GM21737 (cell line): ENCODE measurements at regions not wholly inside any gene's neighbourhood (a gene's known extent, or its start where the extent isn't known, plus 50 kb on each side); places are given as distances from the start of the nearest gene placed in this dataset.

ENCODE experiments used
- ATAC-seq: cut with Tn5 transposase; IDR thresholded peaks from one replicate; pipeline ENCODE4 v1.9.1; 2021; ENCODE audit warnings: mild to moderate bottlenecking, moderate library complexity; ENCODE audit not compliant: unreplicated experiment

DNA sequence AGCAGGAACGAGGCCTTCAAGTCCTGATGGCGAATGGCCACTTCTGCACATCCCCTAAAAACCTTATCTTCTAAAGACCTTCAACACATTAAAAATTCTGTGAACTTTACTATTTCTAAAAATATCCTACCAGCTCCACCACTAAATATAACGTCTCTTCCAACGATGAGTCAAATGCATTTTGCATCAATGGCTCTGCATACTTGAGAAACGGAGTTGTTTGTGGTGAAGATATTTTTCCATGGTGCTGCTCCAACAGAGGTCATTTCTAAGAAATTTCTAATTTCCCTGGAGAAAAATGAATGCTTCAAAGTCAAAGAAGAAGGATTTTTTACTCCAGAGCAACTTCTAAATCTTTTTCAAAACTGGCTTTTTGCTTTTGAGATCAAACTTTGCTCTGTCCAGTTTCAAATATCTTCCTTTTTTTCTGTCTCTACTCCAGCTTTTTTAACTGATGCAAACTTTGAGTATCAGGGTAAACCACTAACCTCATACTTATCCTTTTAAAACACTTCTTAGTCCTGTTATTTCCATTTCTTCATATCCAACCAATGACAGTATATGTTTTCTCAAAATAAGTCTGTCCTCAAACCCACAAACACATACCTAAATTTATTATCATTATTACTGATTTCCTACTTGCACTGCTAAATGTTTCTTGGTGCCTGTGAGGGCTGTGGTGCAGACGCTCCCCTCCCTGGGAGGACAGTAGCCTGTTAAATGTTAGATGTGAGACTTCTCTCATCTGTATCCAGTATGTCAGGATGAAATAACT, 258.1 kb downstream of the KLF6 start:
- ATAC-seq: no peak

DNA sequence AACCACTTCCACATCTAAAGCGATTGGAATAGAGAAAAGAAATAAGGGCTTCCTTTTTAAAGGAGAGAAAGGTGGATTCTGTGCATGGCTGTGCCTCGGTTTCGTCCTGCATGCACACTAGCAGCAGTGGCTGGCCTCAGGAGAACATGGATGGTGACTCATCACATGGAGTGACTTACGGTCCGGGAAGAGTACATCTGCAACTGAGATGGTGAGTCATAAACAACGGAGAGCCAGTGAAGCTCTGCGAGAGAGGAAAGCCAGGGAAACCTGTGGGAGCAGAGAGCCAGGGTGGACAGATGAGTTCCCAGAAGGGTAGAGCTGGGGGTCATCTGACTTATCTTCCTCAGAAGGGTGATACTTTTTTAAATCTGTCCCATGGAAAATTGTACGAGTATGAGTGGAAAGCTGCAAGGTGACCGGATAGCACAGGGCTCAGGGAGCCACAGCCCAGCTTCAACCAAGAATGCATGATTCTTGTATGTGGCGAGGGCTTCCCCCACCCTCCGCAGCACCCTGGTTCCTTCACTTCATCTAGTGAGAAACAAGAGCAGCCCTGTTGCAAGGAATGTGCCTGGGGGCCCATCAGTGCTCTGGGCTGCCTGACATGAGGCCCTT, 259.1 kb downstream of the KLF6 start:
- no peak for ATAC-seq

DNA sequence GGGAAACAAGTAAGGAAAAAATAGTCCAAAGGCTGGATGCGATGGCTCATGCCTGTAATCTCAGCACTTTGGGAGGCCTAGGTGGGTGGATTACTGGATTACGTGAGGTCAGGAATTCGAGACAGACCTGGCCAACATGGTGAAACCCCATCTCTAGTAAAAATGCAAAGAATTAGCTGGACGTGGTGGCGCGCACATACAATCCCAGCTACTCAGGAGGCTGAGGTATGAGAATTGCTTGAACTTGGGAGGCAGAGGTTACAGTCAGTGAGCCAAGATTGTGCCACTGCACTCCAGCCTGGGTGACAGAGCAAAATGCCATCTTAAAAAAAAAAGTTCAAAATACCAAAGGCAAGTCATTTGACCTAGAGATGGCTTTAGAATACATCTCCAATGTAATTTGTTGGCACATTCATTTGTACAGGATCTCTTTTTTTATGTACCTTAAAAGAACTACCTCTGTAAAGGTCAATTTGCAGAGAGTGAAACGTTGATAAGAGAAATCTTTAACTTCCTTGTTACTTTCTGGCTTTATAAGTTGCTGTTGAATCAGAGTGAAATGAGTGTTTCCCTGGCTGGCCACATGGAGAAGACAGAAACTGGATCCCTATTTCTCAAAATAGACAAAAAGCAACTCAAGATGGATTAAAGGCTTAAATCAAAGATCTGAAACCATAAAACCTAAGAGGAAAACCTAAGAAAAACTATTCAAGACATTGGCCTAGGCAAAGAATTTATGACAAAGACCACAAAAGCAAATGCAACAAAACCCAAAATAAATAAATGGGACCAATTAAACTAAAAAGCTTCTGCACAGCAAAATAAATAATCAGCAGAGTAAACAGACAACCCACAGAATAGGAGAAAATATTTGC, 260.7 kb downstream of the KLF6 start:
- ATAC-seq: no peak

DNA sequence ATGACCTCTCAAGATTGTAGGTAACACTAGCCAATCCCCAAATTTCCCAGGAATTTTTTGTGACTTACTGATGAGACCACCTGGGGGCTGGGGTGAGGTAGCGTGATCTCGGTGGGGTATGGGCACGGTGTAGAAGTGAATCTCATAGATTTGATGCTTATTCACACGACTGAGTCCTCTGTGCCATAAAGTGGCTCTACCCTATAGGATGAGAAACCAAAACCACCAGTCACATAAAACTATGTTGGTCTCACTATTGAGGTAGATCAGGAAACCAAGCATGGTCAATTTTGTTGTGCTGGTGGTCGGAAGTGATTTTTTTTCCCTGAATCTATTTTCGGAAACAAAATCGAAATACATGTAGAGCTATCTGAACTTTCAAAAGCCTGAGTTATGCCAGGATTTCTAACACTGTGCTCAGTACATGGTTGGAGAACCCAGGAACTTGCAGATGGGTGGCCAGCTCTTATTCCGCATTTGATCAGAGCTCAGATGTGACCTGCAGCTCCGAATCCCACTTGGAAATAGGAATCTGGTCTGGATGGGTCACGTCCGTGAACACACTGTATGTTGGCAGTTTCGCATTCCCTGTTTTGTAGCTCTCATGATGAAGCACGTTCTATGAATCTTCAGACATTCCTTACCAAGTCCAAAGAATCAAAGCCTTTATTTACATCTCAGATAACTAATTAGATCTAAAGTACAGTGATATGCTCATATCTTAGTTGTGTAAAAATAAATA, 261.5 kb downstream of the KLF6 start:
- no peak for ATAC-seq

DNA sequence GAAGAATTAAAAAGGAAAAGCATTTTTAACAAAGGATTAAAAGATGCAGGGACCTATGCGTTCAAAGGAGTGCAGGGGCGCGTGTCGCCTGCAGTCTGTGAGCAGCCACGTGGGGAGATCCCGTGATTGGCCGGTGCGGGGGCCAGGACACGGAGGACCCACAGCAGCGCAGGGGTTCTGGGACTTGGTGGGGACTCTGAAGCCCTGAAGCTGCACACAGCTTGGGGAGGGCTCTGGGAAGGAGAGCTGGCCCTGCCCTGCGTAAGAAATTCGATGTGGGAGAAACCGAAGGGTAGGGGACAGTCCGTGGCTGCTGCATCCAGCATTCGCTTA, 268.1 kb downstream of the KLF6 start:
- ATAC-seq: no peak

DNA sequence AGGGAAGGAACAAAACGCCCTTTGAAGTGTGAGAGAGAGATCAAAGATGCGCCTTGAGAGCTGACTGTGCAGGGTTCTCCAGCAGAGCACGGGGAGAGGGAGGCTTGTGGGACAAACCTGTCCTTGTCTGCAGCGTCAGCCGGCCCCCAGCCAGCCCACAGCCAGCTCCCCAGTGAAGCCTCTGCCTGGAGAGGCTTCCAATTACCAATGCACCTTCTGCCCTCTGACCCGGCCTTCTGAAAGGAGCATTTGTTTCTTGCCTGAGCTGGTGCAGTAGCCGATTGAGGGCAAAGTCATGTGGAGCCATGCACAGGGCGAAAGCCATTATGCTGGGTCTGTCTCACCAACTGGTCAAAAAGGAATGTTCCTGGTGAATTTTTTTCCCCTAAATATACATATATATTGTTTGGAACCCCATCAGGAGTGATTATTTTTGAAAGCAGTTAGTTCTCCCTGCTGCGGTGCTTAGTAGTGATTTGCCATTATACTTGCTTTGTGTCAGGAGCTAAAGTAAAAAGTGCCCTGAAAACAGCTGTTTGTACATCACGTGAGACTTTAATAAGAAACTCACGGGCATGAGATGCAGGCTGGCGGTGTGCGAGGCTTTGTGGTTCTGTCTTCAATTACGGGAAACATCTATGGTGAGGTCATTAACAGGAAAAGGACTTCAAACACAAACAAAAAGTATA, 268.6 kb downstream of the KLF6 start:
- ATAC-seq: no peak

DNA sequence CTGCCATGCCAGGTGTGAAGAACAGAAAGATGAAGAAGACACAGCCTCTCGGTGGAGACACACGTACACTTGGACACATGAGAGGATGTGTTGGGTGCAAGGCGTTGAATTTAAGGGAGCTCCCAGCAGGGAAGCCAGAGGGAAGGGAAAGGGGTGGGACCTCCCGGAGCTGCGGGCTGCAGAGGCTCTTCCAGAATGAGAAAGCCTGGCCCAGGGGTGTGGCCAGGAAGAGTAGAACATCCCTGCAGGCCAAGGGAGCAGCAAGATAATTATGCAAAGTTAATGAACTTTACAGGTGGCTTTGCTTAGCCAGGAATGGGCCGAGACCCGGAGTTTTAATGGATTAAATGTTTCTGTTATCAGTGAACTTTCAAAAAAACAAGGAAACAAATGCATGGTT, 270.3 kb downstream of the KLF6 start:
- no peak for ATAC-seq

DNA sequence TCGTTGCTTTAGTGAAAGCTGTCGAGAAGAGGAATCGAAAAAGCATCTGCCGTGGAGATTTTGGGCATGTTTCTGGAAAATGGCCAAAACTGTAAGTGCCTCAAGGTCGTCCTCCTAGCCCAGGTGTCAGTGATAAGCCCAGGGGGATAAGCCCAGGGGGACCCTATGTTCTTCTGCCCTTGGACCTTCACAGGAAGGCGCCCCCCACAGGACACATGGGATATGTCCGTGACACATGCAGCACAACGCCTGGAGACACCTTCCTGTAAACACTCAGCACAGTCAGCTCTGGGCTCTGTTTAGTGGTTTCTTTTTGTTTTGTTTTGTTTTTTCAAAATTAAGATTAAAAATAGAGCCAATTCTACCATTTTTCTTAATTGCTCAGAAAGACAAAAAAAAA, 272.7 kb downstream of the KLF6 start:
- ATAC-seq: no peak

DNA sequence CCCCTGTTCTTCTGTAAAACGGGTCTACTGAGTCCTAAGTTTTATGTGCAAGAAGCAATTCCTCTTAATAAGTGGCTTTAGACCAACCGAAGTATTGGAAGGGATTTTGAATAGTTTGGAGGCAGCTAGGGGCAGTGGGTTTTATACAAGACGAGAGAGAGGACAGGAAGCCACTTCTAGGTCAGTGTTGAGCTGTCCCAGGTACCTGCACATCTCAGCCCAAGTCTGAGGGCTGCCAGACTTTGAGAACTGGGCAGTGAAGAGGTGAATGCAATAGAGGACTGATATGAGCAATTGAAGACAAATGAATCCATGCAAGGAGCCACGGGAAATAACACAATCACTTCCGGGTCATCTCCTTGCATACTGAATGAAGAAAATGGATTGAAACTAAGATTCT, 273.5 kb downstream of the KLF6 start:
- no peak for ATAC-seq

DNA sequence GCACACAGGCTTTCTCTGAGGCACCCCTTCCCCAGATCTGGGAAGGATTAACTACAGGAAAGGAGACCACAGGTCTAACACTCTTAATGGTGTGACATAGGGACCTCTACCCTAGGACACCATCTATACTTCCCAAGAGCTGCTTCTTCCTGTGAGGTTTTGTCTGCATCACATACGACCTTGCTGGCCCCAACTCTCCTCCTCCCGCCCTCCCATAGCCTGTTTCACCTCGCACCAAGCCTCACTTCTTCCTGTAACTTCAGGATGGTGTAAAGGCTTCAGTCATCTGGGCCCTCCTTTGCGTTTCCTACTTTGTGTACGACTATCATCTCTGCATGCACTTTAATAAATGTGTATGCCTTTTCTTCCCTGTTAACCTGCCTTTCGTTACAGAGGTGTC, 274.3 kb downstream of the KLF6 start:
- ATAC-seq: no peak

DNA sequence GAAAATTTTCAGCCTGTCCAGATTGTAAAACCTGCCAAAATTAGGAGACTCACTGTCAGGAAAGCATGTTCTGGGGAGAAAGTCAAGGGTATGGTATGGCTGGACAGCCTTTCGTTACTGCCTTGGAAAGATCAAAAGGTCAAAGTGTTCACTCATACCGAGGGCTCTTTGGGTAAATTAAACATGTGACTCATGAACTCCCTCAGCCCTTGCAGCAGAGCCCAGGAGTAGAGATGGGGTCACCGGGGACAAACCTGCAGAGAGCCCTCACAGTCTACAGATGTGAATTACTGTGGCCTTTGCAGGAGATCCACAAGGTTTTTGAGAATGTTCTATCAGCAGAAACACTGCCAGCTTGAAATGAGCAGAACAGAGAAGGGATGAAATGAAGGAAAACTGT, 275.7 kb downstream of the KLF6 start:
- ATAC-seq: no peak

DNA sequence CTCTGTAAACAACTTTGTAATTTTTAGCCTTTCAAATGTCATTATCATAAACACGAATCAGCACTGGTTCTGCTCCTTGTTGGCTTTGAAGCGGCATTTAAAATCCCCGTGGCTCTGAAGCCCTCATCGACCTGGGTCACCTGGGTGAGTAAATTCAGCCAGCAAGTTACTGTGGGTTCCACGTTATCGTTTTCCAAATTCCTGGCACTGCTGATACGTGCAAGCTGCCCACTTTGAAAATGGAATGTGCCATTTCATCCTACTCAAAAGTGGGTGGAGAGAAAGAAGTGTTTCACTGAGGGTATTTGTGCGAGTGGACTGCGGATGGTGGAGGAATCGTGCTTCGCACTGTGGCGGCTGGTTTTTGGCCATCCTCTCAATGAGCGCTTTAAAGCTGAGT, 281.7 kb downstream of the KLF6 start:
- no peak for ATAC-seq

DNA sequence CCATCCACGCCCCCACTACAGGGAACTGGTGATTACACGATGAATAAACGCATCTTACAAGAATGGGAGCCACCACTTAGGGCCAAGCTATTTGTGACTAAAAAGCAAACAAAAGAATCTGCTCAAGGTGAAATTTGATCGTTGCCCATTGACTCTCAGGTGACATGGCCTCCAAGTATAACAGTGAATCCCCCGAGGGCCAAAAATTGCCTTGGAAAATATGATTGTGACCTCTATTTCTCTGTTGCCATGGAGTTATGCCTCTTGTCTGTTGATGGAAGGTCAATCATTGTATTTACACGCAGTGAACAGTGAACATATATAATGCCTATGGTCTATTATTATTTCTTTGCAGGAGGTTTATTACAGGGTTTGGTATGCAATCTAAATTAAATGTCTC, 282.3 kb downstream of the KLF6 start:
- ATAC-seq: no peak

DNA sequence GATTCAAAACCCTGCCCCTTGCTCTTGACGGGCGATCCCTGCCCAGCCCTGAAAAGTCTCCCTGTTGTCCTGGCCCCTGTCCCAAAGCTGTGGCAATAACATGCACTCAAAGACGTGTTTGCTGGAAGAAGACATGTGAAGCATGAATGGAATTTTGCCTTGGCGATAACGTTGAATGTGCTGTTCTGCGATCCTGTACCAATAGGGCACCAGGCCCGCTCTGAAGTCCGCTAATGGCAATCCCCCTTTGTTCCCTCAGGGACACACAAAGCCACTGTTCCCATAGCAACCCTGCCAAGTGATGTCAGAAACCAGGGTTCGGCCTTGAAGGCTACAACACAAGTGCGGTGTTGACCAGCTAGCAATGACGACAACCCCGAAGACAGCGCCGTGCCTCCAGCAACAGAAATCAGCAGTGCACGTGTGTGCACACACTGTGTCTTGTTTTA, 284.6 kb downstream of the KLF6 start:
- ATAC-seq: no peak

DNA sequence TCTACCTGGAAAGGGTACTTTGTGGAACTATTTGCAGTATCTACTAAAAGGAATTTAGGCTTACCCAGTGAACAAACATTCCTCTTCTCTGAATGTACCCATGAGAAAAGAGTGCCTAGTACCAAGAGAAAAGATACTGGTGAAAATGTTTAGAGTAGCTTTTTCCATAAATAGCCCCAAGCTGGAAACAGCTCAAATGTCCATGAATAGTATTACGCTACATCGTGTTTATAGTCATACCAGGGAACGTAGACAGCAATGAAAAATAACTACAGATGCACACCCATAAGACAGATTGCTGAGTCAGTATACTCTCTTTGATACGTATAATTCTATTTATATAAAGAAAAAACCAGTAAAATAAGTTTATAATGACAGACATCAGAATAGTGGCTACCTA, 285.9 kb downstream of the KLF6 start:
- ATAC-seq: no peak

DNA sequence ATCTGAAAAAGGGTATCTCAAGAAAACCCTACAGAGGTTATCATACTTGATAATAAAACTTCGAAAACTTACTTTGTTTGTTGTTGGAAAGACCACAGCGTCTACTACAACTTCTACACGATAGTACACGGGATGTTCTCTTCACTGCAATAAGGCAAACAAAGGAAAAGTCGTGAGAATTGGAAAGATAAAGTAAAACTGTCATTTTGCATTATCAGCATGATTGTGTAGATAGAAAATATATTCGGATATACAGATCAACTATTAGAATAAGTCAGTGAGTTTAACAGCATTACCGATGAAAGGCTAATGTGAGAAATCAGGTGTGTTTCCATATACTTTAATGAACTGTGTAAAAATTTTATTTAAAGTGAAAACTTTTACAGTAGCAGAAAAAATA, 287.4 kb downstream of the KLF6 start:
- no peak for ATAC-seq

DNA sequence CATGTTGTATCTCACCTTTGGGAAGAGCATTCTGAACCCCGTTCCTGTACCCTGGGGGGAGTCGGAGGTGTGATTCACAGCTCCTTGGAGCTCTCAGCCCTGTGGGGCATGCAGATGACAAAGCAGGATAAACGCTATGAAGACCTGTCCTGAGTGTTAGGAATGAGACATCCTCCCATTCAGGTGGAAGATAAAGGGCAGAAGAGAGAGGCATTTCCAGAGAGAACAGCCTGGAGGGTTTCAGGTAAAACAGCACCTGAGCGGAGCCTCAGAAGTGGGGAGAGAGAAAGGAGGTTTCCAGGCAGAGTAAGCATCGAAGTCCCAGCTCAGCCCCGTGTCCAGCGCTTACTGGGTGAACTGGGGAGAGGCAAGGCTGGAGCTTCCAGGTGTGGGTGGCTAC, 288.9 kb downstream of the KLF6 start:
- no peak for ATAC-seq

DNA sequence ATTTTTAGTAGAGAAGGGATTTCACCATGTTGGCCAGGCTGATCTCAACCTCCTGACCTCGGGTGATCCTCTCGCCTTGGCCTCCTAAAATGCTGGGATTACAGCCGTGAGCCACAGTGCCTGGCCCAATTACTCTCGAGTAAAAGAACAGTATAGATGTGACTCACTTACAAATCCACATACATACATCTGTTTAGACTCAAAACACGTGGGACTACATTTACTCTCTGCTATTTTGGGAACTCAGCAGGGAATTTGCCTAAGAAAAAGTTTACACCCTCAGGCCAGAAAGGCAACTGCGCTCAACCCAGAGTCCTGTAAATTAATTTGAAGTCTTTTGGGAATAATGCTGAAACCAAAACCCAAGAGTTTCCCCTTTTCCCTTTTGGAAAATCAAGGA, 289.7 kb downstream of the KLF6 start:
- ATAC-seq: no peak

DNA sequence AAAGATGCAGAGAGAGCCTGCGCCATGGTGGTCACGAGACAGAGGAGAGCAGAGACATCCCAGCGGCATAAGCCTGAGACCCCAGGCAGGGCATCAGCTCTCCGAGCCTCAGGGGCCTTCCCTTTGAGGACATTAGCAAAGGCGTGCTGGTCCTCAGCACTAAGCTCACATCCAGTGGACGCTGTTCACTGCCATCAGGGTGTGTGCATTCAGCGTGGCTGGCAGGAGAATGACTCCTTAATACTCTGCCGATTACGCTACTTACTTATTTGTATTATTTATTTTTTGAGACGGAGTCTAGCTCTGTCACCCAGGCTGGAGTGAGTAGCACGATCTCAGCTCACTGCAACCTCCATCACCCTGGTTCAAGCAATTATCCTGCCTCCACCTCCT, 290.2 kb downstream of the KLF6 start:
- ATAC-seq: no peak

DNA sequence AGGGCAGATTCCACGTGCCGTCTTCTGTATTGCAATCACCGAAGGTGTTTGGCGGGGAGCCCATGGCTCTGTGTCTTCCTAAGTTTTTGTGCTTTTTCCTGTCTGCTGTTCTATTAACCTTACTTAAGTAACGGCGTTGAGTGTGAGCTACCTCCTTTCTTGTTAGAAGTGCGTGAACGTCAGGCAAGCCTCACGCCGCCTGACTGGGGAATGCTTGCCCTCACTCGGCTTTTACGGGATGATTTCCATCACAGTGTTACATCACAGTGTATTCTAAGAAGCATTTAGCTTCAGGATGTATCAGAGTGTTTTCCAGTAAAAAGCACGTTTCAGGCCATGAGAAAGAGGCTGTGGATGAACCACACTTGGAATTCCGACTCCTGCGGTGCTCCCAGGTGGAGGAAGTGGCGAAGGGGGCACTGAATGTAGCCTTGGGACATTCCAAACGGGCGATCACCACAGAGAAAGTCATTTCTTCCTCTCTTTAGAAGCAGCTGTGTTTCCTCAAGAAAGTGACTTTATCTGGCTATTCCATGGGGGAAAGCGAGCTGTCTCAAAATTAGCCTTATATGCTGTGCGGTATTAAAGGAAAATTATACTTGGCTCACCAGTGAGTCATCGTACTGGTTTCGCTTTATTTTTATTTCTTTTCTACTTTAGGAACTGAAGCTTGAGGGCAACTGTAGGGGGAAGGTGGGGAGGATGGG, 290.7 kb downstream of the KLF6 start:
- ATAC-seq: no peak
